Left lobe of liver (tissue), 2 donors: ENCODE measurements at regions not wholly inside any gene's neighbourhood (a gene's known extent, or its start where the extent isn't known, plus 50 kb on each side); places are given as distances from the start of the nearest gene placed in this dataset.
"Not testable (repeated sequence)": the region's sequence is repeated elsewhere in the genome, so short reads cannot be mapped to it uniquely, and the experiment has no call there.

Source experiments
- ATAC-seq: fragments of 200-7000 bp; cut with Tn5 transposase; one replicate; pipeline ENCODE4 v1.9.1; 2020; ENCODE audit warnings: mild to moderate bottlenecking, moderate library complexity
- DNase-seq: peaks from one replicate; pipeline ENCODE4 v3.0.0-alpha.2; 2020; ENCODE audit warnings: low spot score
- donor health status: DM: no; HTN: no; CAD: no; lungs with moderate emphysema.
- donor health status: DM: no; HTN: yes; CAD: no.

DNA sequence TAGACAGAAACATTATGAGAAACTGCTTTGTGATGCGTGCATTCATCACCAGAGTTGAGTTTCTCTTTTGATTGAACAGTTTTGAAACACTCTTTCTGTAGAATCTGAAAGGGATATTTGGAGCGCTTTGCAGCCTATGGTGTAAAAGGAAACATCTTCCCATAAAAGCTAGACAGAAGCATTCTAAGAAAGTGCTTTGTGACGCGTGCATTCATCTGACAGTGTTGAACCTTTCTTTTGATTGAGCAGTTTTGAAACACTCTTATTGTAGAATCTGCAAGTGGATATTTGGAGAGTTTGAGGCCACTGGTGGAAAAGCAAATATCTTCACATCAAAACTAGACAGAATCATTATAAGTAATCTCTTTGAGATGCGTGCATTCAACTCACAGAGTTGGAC lies 3131.6 kb downstream of the TUBA3C start:
- ATAC-seq: not testable (repeated sequence)
- peak; percentile 5 for DNase-seq

DNA sequence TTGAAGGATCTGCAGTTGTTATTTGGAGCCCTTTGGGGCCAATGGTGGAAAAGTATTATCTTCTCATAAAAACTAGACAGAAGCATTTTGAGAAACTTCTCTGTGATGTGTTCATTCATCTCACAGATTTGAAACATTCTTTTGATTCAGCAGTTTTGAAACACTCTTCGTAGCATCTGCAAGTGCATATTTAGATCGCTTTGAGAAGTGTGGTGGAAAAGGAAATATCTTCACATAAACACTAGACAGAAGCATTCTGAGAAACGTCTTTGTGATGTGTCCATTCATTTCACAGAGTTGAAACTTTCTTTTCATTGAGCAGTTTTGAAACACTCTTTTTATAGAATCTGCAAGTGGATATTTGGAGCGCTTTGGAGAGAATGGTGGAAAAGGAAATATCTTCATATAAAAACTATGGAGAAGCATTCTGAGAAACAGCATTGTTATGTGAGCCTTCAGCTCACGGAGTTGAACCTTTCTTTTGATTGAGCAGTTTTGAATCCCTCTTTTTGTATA lies 3164.1 kb downstream of the TUBA3C start:
- not testable (repeated sequence) for DNase-seq, ATAC-seq

DNA sequence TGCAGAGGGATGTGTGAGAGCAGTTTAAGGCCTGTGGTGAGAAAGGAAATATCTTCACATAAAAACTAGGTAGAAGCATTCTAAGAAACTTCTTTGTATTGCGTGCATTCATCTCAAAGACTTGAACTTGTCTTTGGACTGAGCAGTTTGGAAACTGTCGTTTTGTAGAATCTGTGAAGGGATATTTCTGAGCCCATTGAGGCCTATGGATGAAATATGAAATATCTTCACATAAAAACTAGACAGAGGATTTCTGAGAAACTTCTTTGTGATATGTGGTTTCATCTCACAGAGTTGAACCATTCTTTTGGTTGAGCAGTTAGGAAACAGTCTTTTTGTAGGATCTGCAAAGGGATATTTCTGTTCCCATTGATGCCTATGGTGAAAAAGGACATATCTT lies 3173.4 kb downstream of the TUBA3C start:
- ATAC-seq: not testable (repeated sequence)

More for the DNA sequence above, 3173.4 kb downstream of the TUBA3C start:
- DNase-seq: not testable (repeated sequence)
